ENCODE measurements at regions not wholly inside any gene's neighbourhood (a gene's known extent, or its start where the extent isn't known, plus 50 kb on each side); places are given as distances from the start of the nearest gene placed in this dataset.

GRCh38 chr12:42854208-42854607, 264.7 kb upstream of the PRICKLE1 start:
- no peak for TF ChIP-seq E2F4 (IDR thresholded peaks at IDR 0.05; ENCODE audit: low read depth, low read length)
- no peak for TF ChIP-seq ATF2 (IDR thresholded peaks at IDR 0.05; ENCODE audit: low read length)
- no peak for TF ChIP-seq FOXM1 (IDR thresholded peaks at IDR 0.05; ENCODE audit: low read depth, low read length)
- TF ChIP-seq JUNB (IDR thresholded peaks at IDR 0.05), result no peak
- no peak for TF ChIP-seq CBFB (IDR thresholded peaks at IDR 0.05; ENCODE audit: low read depth)
- TF ChIP-seq YBX1 (IDR thresholded peaks at IDR 0.05), result no peak
- no peak for TF ChIP-seq MYC (IDR thresholded peaks at IDR 0.05; ENCODE audit: insufficient read depth, insufficient read length, insufficient replicate concordance, low read length, severe bottlenecking)
- no peak for TF ChIP-seq POLR2A (IDR thresholded peaks at IDR 0.05; ENCODE audit: low read depth, low read length)
- no peak for TF ChIP-seq MAX (IDR thresholded peaks at IDR 0.05; ENCODE audit: low read depth, low read length)

All from GM12878 (cell line).